A549 (cell line): ENCODE measurements at regions not wholly inside any gene's neighbourhood (a gene's known extent, or its start where the extent isn't known, plus 50 kb on each side); places are given as distances from the start of the nearest gene placed in this dataset.

ENCODE experiments used
- CHD4 ChIP-seq: fragments of 200-600 bp; sonication (generic); IDR thresholded peaks from 2 replicates; pipeline ENCODE4 v1.6.1; 2016; ENCODE audit warnings: antibody characterized with exemption, mild to moderate bottlenecking, borderline replicate concordance
- POLR2A ChIP-seq: IDR thresholded peaks from 2 replicates; pipeline ENCODE4 v1.6.1; 2012; ENCODE audit warnings: mild to moderate bottlenecking, low read length
- RAD21 ChIP-seq, 2 experiments: fragments of >200 bp in 1 of 2; sonication (Bioruptor Twin) in 1 of 2; formaldehyde crosslinking in 1 of 2; IDR thresholded peaks in 1 of 2; conservative IDR thresholded peaks in 1 of 2; 2 replicates in 1 of 2; 3 replicates in 1 of 2; pipeline ENCODE4 v1.6.1; 2012 to 2018; ENCODE audit warnings: inconsistent platforms in 1 of 2
- RFX5 ChIP-seq: fragments of 450-650 bp; IDR thresholded peaks from 2 replicates; pipeline ENCODE4 v1.7.1; 2014; ENCODE audit warnings: antibody characterized with exemption, mild to moderate bottlenecking, moderate library complexity
- SMC3 ChIP-seq: fragments of >200 bp; sonication (Bioruptor Twin); formaldehyde crosslinking; IDR thresholded peaks from 3 replicates; pipeline ENCODE4 v1.6.1; 2018; ENCODE audit warnings: inconsistent platforms
- TF ChIP-seq, protein P1 (sequence below): fragments of >200 bp; sonication (Bioruptor Twin); formaldehyde crosslinking; IDR thresholded peaks from 3 replicates; pipeline ENCODE4 v1.5.1; 2016

DNA sequence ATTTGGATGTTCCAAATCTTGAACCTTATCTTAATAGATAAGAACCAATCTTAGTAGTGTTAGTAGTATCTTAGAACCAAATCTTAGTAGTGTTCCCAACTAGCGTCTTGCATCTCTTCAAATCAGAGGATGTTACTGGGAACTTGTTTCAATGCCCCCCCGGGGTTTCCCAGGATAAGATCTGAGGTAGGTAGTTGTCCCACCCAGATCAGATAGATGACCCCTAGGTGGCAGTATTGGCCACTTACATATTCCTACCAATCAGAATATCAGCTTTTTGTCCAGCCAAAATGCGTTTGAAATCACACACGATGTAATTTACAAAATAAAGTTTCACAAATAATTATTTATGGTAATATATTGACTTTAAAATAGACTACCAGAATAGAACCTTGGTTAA is 314.8 kb downstream of the MBD2 start:
- TF ChIP-seq RFX5 (no peak), SMC3 (0 out of 3 replicates have a peak, but pooled peaks have one; percentile 17), RAD21 (conservative IDR thresholded peaks at IDR 0.05 in 1 of 2, IDR thresholded peaks at IDR 0.05 in 1 of 2) (peak; percentile 16 to 29; a peak in 1 of 5 replicates), POLR2A (no peak), CHD4 (no peak)
- TF ChIP-seq, protein P1, sequence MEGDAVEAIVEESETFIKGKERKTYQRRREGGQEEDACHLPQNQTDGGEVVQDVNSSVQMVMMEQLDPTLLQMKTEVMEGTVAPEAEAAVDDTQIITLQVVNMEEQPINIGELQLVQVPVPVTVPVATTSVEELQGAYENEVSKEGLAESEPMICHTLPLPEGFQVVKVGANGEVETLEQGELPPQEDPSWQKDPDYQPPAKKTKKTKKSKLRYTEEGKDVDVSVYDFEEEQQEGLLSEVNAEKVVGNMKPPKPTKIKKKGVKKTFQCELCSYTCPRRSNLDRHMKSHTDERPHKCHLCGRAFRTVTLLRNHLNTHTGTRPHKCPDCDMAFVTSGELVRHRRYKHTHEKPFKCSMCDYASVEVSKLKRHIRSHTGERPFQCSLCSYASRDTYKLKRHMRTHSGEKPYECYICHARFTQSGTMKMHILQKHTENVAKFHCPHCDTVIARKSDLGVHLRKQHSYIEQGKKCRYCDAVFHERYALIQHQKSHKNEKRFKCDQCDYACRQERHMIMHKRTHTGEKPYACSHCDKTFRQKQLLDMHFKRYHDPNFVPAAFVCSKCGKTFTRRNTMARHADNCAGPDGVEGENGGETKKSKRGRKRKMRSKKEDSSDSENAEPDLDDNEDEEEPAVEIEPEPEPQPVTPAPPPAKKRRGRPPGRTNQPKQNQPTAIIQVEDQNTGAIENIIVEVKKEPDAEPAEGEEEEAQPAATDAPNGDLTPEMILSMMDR: peak; percentile 37; the same call in 2 of the 3 replicates
